Activated T-helper 1 cell treated with anti-CD3 and anti-CD28 coated beads, Interleukin-2, amount 50 U/mL, for 16 hours (primary cell): ENCODE measurements at regions not wholly inside any gene's neighbourhood (a gene's known extent, or its start where the extent isn't known, plus 50 kb on each side); places are given as distances from the start of the nearest gene placed in this dataset.
"Not testable (repeated sequence)": the region's sequence is repeated elsewhere in the genome, so short reads cannot be mapped to it uniquely, and the experiment has no call there.

Experiments
- DNase-seq, 2 donors: peaks; one replicate each; pipeline ENCODE4 v3.0.0-alpha.2; 2020; ENCODE audit warnings: low read depth in 1 of 2, low spot score in 1 of 2

- DNase-seq, result no peak
These were observed 237.3 kb downstream of the S1PR1 start for GRCh38 chr1:101474039-101474665.

- DNase-seq, result no peak
These were observed 239.7 kb downstream of the S1PR1 start for GRCh38 chr1:101476541-101476940.

DNA sequence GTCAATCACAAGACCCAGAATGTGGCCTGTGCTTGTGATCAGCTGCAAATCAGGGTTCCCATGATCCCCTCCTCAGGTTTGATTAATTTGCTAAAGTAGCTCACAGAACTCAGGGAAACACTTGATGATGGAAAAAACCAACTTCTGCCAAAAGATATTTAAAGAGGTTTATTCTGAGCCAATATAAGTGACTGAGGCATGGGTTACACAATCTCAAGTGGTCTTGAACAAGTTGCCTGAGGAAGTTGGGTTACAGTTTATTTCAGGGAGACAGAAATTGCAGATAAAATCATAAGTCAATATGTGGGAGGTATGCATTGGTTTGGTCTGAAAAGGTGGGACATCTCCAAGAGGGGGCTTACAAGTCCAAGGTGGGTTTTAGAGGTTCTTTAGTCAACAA lies 243.1 kb downstream of the S1PR1 start:
- no peak for DNase-seq

DNA sequence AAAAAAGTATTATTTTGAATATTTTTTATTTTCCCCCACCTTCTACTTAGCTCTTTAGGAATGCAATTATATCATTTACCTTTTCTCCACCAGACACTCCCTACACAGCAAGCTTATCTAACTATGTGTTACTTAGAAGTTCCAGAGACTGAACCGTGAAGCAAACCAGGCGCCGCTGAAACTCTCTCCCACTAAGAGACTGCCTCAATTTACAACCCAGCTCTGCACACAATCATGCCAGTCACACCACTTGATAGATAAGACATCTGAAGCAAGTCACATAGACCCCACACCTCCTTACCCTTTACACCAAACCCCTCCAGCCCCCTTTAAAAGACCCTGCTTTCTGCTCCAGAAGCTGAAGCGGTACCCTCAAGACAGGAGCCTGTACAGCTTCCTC lies 245.5 kb downstream of the S1PR1 start:
- DNase-seq, result no peak

DNA sequence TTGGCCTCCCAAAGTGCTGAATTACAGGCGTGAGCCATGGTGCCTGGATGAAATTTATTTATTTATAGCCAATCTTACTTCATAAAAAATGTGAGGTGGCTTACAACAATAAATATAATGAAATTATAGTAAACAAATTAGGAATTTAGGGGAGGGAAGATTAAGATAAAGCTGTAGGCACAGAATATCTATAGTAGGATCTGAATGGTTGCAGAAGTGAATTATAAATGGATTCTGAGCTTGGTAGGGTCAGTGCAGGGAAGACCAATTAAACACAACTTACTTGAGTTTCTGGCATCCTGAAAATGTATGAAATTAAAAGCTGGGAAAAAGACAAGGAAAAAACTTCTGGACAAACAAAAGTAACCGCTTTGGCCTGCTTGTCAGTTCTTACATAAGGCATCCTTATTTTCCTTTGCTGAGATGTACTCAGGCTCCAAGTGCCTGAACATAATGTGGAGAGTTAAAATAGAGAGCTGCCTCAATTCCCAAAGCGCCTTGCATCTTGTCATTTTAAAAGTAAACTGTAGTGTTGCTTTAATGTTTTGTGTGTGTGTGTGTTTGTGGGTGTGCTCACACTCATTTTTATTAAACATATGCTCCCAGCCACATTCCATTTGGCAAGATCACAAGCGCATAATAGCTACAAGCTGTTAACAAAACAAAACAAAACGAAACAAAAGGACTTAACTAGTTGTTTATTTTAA lies 247.3 kb downstream of the S1PR1 start:
- no peak for DNase-seq

DNA sequence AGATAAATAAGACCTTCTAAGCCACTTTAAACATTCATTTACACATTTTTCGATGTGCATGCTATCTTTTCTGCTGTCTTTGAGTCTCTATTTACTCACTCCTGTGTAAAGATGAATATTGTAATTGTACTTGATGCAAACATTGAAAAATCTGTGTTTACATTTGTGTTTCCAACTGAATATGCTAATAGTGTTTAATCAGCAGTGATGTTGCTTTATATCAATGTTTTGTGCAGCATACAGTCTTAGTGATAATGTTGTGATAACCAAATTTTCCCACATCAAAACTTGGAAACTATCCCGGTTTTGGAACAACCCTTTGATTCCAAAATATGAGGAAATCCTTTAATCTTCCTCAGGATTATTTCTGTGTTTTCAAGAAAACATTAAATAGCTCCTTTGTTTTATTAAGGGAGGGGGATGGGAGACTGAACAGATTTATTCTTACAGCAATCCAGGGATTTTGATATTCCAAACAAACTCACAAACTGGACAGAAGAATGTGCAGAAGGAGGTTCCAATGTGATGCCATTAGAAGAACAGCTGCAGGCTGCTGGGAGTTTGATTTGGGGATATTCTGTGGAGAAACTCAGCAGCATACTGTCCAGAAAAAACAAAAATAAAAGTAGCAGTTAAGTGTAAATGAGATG lies 248.0 kb downstream of the S1PR1 start:
- no peak for DNase-seq

GRCh38 chr1:101485712-101486111 lies 248.9 kb downstream of the S1PR1 start:
- DNase-seq, result no peak

GRCh38 chr1:101492144-101492543 lies 255.3 kb downstream of the S1PR1 start:
- not testable (repeated sequence) for DNase-seq

- not testable (repeated sequence) for DNase-seq
These were observed 257.1 kb downstream of the S1PR1 start for GRCh38 chr1:101493920-101494319.

DNA sequence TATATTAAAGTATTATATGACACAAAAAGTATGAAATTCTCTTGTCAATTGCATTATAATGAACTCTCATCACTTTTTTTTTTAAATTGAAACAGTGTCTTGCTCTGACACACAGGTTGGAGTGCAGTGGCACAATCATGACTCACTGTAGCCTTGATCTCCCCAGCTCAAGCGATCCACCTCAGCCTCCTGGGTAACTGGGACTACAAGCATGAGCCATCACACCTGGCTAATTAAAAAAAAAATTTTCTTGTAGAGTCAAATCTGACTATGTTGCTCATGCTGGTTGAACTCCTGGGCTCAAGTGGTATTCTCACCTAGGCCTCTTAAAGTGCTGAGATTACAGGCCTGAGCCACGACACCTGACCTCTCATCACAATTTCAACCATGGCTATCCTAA lies 259.3 kb downstream of the S1PR1 start:
- DNase-seq, result no peak

DNA sequence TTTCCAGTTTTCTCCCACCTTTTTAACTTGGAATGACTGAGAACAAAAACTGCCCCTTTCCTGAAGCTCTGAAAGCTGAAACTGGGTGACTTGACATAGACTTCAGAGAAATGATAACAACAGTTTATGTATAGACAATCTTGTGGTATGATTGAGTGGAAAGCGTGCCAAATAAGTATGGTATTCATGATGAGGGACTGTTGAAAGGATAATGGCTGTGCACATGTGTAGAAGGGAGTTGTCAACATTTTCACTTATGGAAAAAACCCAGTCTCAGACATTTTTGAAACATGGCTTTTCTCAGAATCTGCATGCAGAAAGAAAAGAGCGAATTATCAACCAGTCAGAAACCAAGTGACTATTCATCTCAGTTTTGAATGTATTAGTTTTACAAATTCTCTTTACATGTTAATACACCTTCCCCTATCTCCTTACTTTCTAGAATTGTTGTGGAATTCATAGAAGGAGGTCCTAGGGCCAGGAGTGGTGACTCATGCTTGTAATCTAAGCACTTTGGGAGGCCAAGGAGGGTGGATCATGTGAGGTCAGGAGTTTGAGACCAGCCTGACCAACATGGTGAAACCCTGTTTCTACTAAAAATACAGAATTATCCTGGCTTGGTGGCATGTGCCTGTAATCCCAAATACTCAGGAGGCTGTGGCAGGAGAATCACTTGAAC lies 261.2 kb downstream of the S1PR1 start:
- no peak for DNase-seq

GRCh38 chr1:101504106-101504505 lies 267.3 kb downstream of the S1PR1 start:
- not testable (repeated sequence) for DNase-seq

DNA sequence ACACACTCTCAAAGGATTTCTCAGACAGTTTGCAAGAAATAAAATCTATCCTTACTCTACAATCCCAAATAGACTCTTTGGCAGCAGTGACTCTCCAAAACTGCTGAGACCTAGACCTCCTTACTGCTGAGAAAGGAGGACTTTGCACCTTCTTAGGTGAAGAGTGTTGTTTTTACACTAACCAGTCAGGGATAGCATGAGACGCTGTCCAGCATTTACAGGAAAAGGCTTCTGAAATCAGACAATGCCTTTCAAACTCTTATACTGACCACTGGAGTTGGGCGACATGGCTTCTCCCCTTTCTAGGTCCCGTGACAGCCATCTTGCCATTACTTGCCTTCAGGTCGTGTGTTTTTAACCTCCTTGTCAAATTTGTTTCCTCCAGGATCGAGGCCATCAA lies 268.4 kb downstream of the S1PR1 start:
- not testable (repeated sequence) for DNase-seq

GRCh38 chr1:101506541-101507164 lies 269.8 kb downstream of the S1PR1 start:
- no peak for DNase-seq

GRCh38 chr1:101507547-101507971 lies 270.7 kb downstream of the S1PR1 start:
- no peak for DNase-seq

- DNase-seq, result no peak
These were observed 272.1 kb downstream of the S1PR1 start for GRCh38 chr1:101508913-101509312.

- DNase-seq, result no peak
These were observed 272.6 kb downstream of the S1PR1 start for GRCh38 chr1:101509370-101509769.

DNA sequence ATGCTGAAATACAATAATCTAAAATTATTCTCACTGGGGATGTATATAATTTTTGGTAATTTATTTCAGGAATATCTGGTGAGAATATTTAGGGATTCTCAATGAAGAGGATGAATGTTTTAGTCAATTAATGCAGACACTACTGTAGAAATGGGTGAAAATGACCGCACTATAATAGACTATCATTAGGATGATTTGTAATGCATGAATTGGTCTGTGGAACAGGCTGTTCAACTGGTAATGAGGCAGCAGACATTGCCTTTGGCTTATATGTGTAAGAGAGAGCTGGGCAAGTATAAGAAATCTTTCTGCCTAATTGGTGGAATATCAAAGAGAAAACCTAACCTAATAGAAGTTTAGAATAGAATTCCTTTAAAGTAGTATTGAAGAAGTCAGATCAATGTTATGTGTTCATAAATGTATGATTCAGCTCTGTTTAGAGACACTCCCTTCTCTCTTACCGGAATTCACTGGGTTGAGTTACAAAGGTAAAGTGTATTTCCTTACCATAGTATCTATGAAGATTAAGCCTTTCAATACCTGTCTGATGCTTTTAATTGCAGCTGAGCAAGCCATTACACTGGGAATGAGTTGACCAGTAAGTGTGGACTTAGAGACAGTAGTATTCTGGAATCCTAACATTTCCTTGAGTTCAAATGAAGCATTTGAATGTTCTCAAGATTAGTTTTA lies 274.5 kb downstream of the S1PR1 start:
- no peak for DNase-seq

DNA sequence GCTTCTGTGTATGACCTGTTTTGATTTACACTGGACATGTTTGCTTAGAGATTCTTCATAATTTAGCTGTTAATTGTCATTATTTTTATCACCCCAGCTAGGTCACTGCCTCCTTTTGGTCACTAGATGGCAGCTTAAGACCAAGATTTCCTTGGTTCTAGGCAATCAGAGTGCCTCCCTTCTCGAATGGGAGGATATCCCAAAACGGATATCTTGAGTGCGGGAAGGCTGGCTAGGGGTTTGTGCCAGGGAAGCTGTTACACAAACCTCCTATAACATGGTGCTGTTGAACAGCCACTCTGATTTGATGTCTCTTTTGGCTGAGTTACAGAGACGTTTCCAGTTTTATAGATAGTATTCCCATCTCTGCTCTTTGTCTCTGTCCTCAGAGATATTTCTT lies 283.5 kb downstream of the S1PR1 start:
- no peak for DNase-seq

GRCh38 chr1:101522486-101522885 lies 285.7 kb downstream of the S1PR1 start:
- no peak for DNase-seq

DNA sequence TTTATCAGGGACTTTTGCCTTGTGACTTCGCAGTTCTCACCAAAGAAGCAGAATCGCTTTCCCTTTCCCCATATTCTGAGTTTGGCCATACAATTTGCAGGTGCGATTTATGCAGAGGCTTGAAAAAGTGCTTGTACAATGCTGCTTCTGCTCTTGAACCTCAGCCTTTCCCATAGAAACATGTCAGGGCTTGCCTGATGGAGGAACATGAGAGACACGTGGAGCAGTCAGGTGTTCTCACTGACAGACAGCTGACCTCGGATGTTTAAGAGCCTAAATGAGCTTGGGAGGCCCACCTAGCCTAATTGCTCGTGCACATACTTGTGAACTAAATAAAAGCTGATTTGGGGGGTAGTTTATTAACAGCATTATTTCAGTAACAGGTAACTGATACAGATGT lies 290.0 kb downstream of the S1PR1 start:
- DNase-seq, result no peak
